A549 (cell line): ENCODE measurements at regions not wholly inside any gene's neighbourhood (a gene's known extent, or its start where the extent isn't known, plus 50 kb on each side); places are given as distances from the start of the nearest gene placed in this dataset.

Experiments used
- CTCF ChIP-seq: fragments of >200 bp; sonication (Bioruptor Twin); formaldehyde crosslinking; IDR thresholded peaks from 3 replicates; pipeline ENCODE4 v1.5.1; 2016
- JUNB ChIP-seq: fragments of >200 bp; sonication (Bioruptor Twin); formaldehyde crosslinking; IDR thresholded peaks from 2 replicates; pipeline ENCODE4 v1.6.1; 2016
- POLR2A ChIP-seq: IDR thresholded peaks from 2 replicates; pipeline ENCODE4 v1.6.1; 2012; ENCODE audit warnings: mild to moderate bottlenecking, low read length
- REST ChIP-seq: fragments of 200-600 bp; sonication (generic); IDR thresholded peaks from 2 replicates; pipeline ENCODE4 v1.6.1; 2016; ENCODE audit warnings: antibody characterized with exemption, mild to moderate bottlenecking, moderate library complexity
- RFX5 ChIP-seq: fragments of 450-650 bp; IDR thresholded peaks from 2 replicates; pipeline ENCODE4 v1.7.1; 2014; ENCODE audit warnings: antibody characterized with exemption, mild to moderate bottlenecking, moderate library complexity
- SREBF2 ChIP-seq: fragments of 450-650 bp; IDR thresholded peaks from 2 replicates; pipeline ENCODE4 v1.6.1; 2014; ENCODE audit warnings: mild to moderate bottlenecking, moderate library complexity
- ZFP36 ChIP-seq: fragments of 450-650 bp; IDR thresholded peaks from 2 replicates; pipeline ENCODE4 v1.6.1; 2014; ENCODE audit warnings: borderline replicate concordance; ENCODE audit not compliant: partially characterized antibody

GRCh38 chr3:176075491-176075890 is 1121.8 kb downstream of the TBL1XR1 start:
- TF ChIP-seq ZFP36 = no peak
- no peak for TF ChIP-seq RFX5
- no peak for TF ChIP-seq CTCF
- TF ChIP-seq JUNB = no peak
- TF ChIP-seq SREBF2 = no peak
- TF ChIP-seq POLR2A = no peak
- no peak for TF ChIP-seq REST
